ENCODE measurements at regions not wholly inside any gene's neighbourhood (a gene's known extent, or its start where the extent isn't known, plus 50 kb on each side); places are given as distances from the start of the nearest gene placed in this dataset.

- FAIRE-seq = no peak
Observed at GRCh38 chr4:180734753-180735432, 1508.3 kb upstream of the TENM3 start.

GRCh38 chr4:180741703-180742102, 1501.5 kb upstream of the TENM3 start:
- DNase-seq (ENCODE audit: low spot score) (no peak), ATAC-seq (no peak), FAIRE-seq (no peak)
- H3K36me3 ChIP-seq (replicated peaks in 1 of 2; ENCODE audit: control insufficient read depth in 1 of 2, insufficient read depth in 2 of 2, low read length in 2 of 2) = no peaks in the 10 kb centered on the region
- WGBS (ENCODE audit: low lambda C conversion rate) = 3% methylated on average over 1 of the region's 1 CpG
- POLR2A ChIA-PET = no interaction called here
- H3K4me3 ChIP-seq (replicated peaks in 1 of 3; ENCODE audit: insufficient read depth in 1 of 3, low read depth in 2 of 3, low read length in 3 of 3) = no peak overlapping the region
- H3K4me2 ChIP-seq (ENCODE audit: low read depth, low read length) = no peak overlapping the region
- H3K9ac ChIP-seq (ENCODE audit: insufficient read depth, low read depth, low read length) = no peak overlapping the region
- H3K27ac ChIP-seq (ENCODE audit: extremely low read length, insufficient read depth, low read length) = no peak overlapping the region
- no TSS peak for BruUV-seq (replicated peaks)
- no peaks in the 10 kb centered on the region for H3K4me1 ChIP-seq (ENCODE audit: insufficient read depth, low read length)
- CTCF ChIA-PET (ENCODE audit: low intra/inter-chr PET ratio, low total read pairs) = no interaction called here
- no peaks in the 10 kb centered on the region for H3K27me3 ChIP-seq (ENCODE audit: control insufficient read depth in 1 of 2, insufficient read depth in 2 of 2, low read length in 2 of 2)
- H3K79me2 ChIP-seq (ENCODE audit: insufficient read depth, low read length) = no peaks in the 10 kb centered on the region
- in situ Hi-C loops (cut with HindIII; ENCODE audit: extremely low pct_ligation_motif_present, low pct_unique_long_range_greater_than_20kb) (no loop called here), intact Hi-C loops (cut with micrococcal nuclease; ENCODE audit: unreplicated experiment) (no loop called here)
- H3K9me3 ChIP-seq (ENCODE audit: low read length) = no peaks in the 10 kb centered on the region
- H4K20me1 ChIP-seq (ENCODE audit: insufficient read depth, low read length) = no peaks in the 10 kb centered on the region
- no peak overlapping the region for H2AFZ ChIP-seq (ENCODE audit: low read length)
- TF ChIP-seq HOXD1 (CRISPR knock-in tag; IDR thresholded peaks at IDR 0.05) = no peak
- no peak for TF ChIP-seq ZBTB10 (CRISPR knock-in tag; IDR thresholded peaks at IDR 0.05; ENCODE audit: borderline replicate concordance)
- no peak for TF ChIP-seq ZUFSP (CRISPR knock-in tag; IDR thresholded peaks at IDR 0.05; ENCODE audit: borderline replicate concordance)
- TF ChIP-seq TFAP4 (IDR thresholded peaks at IDR 0.05; ENCODE audit: borderline replicate concordance, low read depth) = no peak
- TF ChIP-seq ZNF256 (CRISPR knock-in tag; conservative IDR thresholded peaks at IDR 0.05) = no peak

More at GRCh38 chr4:180734753-180735432, 1508.3 kb upstream of the TENM3 start:
- H3K9ac ChIP-seq (ENCODE audit: insufficient read depth, low read depth, low read length) = no peak overlapping the region
- no peak overlapping the region for H3K27ac ChIP-seq (ENCODE audit: extremely low read length, insufficient read depth, low read length)
- intact Hi-C loops (cut with micrococcal nuclease; ENCODE audit: unreplicated experiment) = no loop called here
- H3K4me2 ChIP-seq (ENCODE audit: low read depth, low read length) = no peak overlapping the region
- WGBS (ENCODE audit: low lambda C conversion rate) = 13% methylated on average over 7 of the region's 7 CpGs
- H4K20me1 ChIP-seq (ENCODE audit: insufficient read depth, low read length) = no peaks in the 10 kb centered on the region
- no peaks in the 10 kb centered on the region for H3K27me3 ChIP-seq (ENCODE audit: control insufficient read depth in 1 of 2, insufficient read depth in 2 of 2, low read length in 2 of 2)
- in situ Hi-C loops (cut with HindIII; ENCODE audit: extremely low pct_ligation_motif_present, low pct_unique_long_range_greater_than_20kb) = no loop called here
- H3K36me3 ChIP-seq (replicated peaks in 1 of 2; ENCODE audit: control insufficient read depth in 1 of 2, insufficient read depth in 2 of 2, low read length in 2 of 2) = no peaks in the 10 kb centered on the region
- no peak for ATAC-seq
- no peak for TF ChIP-seq PHF21A (CRISPR knock-in tag; IDR thresholded peaks at IDR 0.05)
- TF ChIP-seq ZMAT3 (CRISPR knock-in tag; conservative IDR thresholded peaks at IDR 0.05) = no peak
- TF ChIP-seq ZNF816 (CRISPR knock-in tag; IDR thresholded peaks at IDR 0.05; ENCODE audit: borderline replicate concordance) = no peak
- TF ChIP-seq RFX3 (CRISPR knock-in tag; IDR thresholded peaks at IDR 0.05) = no peak
- TF ChIP-seq ZBTB34 (CRISPR knock-in tag; IDR thresholded peaks at IDR 0.05) = no peak
- no peak for TF ChIP-seq ZNF766 (CRISPR knock-in tag; IDR thresholded peaks at IDR 0.05; ENCODE audit: borderline replicate concordance)
- TF ChIP-seq ZNF747 (CRISPR knock-in tag; IDR thresholded peaks at IDR 0.05; ENCODE audit: borderline replicate concordance) = no peak
- TF ChIP-seq ZBTB38 (CRISPR knock-in tag; IDR thresholded peaks at IDR 0.05) = no peak
- TF ChIP-seq GATA4 (IDR thresholded peaks at IDR 0.05; ENCODE audit: borderline replicate concordance, low read depth) = no peak
- TF ChIP-seq SPEN (CRISPR knock-in tag; IDR thresholded peaks at IDR 0.05; ENCODE audit: low read depth) = no peak
- TF ChIP-seq ZNF776 (CRISPR knock-in tag; IDR thresholded peaks at IDR 0.05) = no peak
- CTCF ChIA-PET (ENCODE audit: low intra/inter-chr PET ratio, low total read pairs) = no interaction called here
- POLR2A ChIA-PET = no interaction called here
- H3K9me3 ChIP-seq (ENCODE audit: low read length) = no peaks in the 10 kb centered on the region
- BruUV-seq (replicated peaks) = no TSS peak
- no peaks in the 10 kb centered on the region for H3K79me2 ChIP-seq (ENCODE audit: insufficient read depth, low read length)
- H3K4me3 ChIP-seq (replicated peaks in 1 of 3; ENCODE audit: insufficient read depth in 1 of 3, low read depth in 2 of 3, low read length in 3 of 3) = no peak overlapping the region
- no peaks in the 10 kb centered on the region for H3K4me1 ChIP-seq (ENCODE audit: insufficient read depth, low read length)
- H2AFZ ChIP-seq (ENCODE audit: low read length) = no peak overlapping the region
- DNase-seq (ENCODE audit: low spot score) = no peak

All from HepG2 (cell line).